GM12878 (cell line): ENCODE measurements at regions not wholly inside any gene's neighbourhood (a gene's known extent, or its start where the extent isn't known, plus 50 kb on each side); places are given as distances from the start of the nearest gene placed in this dataset.

Source experiments
- CBFB ChIP-seq: IDR thresholded peaks from 2 replicates; pipeline ENCODE4 v1.6.1; 2016; ENCODE audit warnings: antibody characterized with exemption, low read depth
- CBX3 ChIP-seq: fragments of 200-600 bp; sonication (generic); IDR thresholded peaks from 2 replicates; pipeline ENCODE4 v1.6.1; 2016; ENCODE audit warnings: low read depth, borderline replicate concordance
- CREB1 ChIP-seq: IDR thresholded peaks from 2 replicates; pipeline ENCODE4 v1.6.1; 2012; ENCODE audit warnings: low read depth, mild to moderate bottlenecking, inconsistent platforms
- EZH2 ChIP-seq: IDR thresholded peaks from 2 replicates; pipeline ENCODE4 v1.6.1; 2012; ENCODE audit warnings: low read depth, mild to moderate bottlenecking, control low read depth, inconsistent platforms, low read length, borderline replicate concordance; ENCODE audit not compliant: control insufficient read depth
- FOXK2 ChIP-seq: fragments of 450-650 bp; IDR thresholded peaks from 2 replicates; pipeline ENCODE4 v1.6.1; 2017; ENCODE audit warnings: mild to moderate bottlenecking, moderate library complexity
- LARP7 ChIP-seq: fragments of 450-650 bp; IDR thresholded peaks from 2 replicates; pipeline ENCODE4 v1.6.1; 2017; ENCODE audit warnings: mild to moderate bottlenecking
- TF ChIP-seq, protein P1 (sequence below): IDR thresholded peaks from 2 replicates; pipeline ENCODE4 v1.6.1; 2012; ENCODE audit warnings: low read depth, low read length, improper control_type of control experiment

GRCh38 chr20:50323777-50324775 is 133.4 kb downstream of the CEBPB start:
- TF ChIP-seq, protein P1, sequence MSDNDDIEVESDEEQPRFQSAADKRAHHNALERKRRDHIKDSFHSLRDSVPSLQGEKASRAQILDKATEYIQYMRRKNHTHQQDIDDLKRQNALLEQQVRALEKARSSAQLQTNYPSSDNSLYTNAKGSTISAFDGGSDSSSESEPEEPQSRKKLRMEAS, result no peak
- no peak for TF ChIP-seq CREB1
- no peak for TF ChIP-seq EZH2
- TF ChIP-seq CBFB, result no peak
- TF ChIP-seq LARP7, result no peak
- no peak for TF ChIP-seq CBX3
- TF ChIP-seq FOXK2, result no peak
